Transverse colon (tissue), 4 donors: ENCODE measurements at regions not wholly inside any gene's neighbourhood (a gene's known extent, or its start where the extent isn't known, plus 50 kb on each side); places are given as distances from the start of the nearest gene placed in this dataset.
"Not testable (repeated sequence)": the region's sequence is repeated elsewhere in the genome, so short reads cannot be mapped to it uniquely, and the experiment has no call there.

Experiments used
- DNase-seq: peaks from one replicate; pipeline ENCODE4 v3.0.0-alpha.2; 2019
- H3K27ac ChIP-seq, 4 donors: fragments of 200-600 bp; sonication (generic); 2 replicates each; pipeline ENCODE4 v1.5.1; 2016 to 2018; ENCODE audit warnings: inconsistent platforms in 4 of 4
- H3K27me3 ChIP-seq: fragments of 200-600 bp; sonication (generic); 2 replicates; pipeline ENCODE4 v1.5.1; 2017; ENCODE audit warnings: inconsistent platforms
- H3K36me3 ChIP-seq, 4 donors: fragments of 200-600 bp; sonication (generic); 2 replicates each; pipeline ENCODE4 v1.5.1; 2017 to 2019; ENCODE audit warnings: inconsistent platforms in 4 of 4
- H3K4me1 ChIP-seq, 4 donors: fragments of 200-600 bp; sonication (generic); 2 replicates each; pipeline ENCODE4 v1.5.1; 2017 to 2020; ENCODE audit warnings: inconsistent platforms in 4 of 4
- H3K4me3 ChIP-seq, 4 donors: fragments of 200-600 bp; sonication (generic); 1 replicate in 1 of 4; 2 replicates in 3 of 4; pipeline versions ENCODE4 v1.5.1 to v1.6.1; 2017 to 2019; ENCODE audit warnings: inconsistent platforms in 4 of 4
- H3K9me3 ChIP-seq, 2 donors: fragments of 200-600 bp; sonication (generic); 2 replicates each; pipeline ENCODE4 v1.5.1; 2017 to 2019; ENCODE audit warnings: inconsistent platforms in 2 of 2
- CTCF ChIP-seq, 5 experiments: fragments of 200-600 bp in 3 of 5; fragments of 450-650 bp in 2 of 5; sonication (generic) in 3 of 5; IDR thresholded peaks; 1 replicate in 2 of 5; 2 replicates in 3 of 5; pipeline ENCODE4 v1.5.1; 2016 to 2017; ENCODE audit warnings: antibody characterized with exemption in 5 of 5, inconsistent platforms in 3 of 5, mild to moderate bottlenecking in 2 of 5, moderate library complexity in 1 of 5
- EP300 ChIP-seq: sonication (generic); formaldehyde crosslinking; IDR thresholded peaks from one replicate; pipeline ENCODE4 v1.6.1; 2017; ENCODE audit warnings: antibody characterized with exemption, low read depth
- POLR2A ChIP-seq: fragments of 450-650 bp; IDR thresholded peaks from one replicate; pipeline ENCODE4 v1.6.1; 2016; ENCODE audit warnings: antibody characterized with exemption, mild to moderate bottlenecking, moderate library complexity
- POLR2AphosphoS5 ChIP-seq, 3 donors: sonication (generic); formaldehyde crosslinking; IDR thresholded peaks; one replicate each; pipeline ENCODE4 v1.6.1; 2016; ENCODE audit warnings: antibody characterized with exemption in 3 of 3
- WGBS, 2 donors: methylation state at CpG; one replicate each; pipeline ENCODE4 v1.1.5; 2018; ENCODE audit warnings: low coverage in 1 of 2; 5-methylcytosine and 5-hydroxymethylcytosine counted together
- in situ Hi-C, 4 donors: fragments of 200-750 bp; cut with MboI; loops; one replicate each; pipeline versions ENCODE4 v1.15.0 to v1.15.1; 2017; ENCODE audit warnings: low sequenced_read_pairs in 3 of 4, low pct_ligation_motif_present in 1 of 4, low pct_unique_long_range_greater_than_20kb in 1 of 4
- intact Hi-C: fragments of 100-400 bp; cut with DNase I; formaldehyde crosslinking; loops from one replicate; pipeline ENCODE4 v1.15.1; 2023; ENCODE audit warnings: low total_unique reads

GRCh38 chr4:106551724-106552123, 183.1 kb upstream of the GIMD1 start:
- TF ChIP-seq EP300 = no peak
- H3K27me3 ChIP-seq = no peaks in the 10 kb centered on the region
- no peaks in the 10 kb centered on the region for H3K36me3 ChIP-seq
- H3K9me3 ChIP-seq = no peaks in the 10 kb centered on the region
- no peak for DNase-seq
- intact Hi-C loops = no loop called here
- no peaks in the 10 kb centered on the region for H3K4me1 ChIP-seq
- H3K4me3 ChIP-seq = no peak overlapping the region
- in situ Hi-C loops = no loop called here
- 99 to 100% methylated on average over 2 of the region's 2 CpGs for WGBS, 2 donors
- no peak overlapping the region for H3K27ac ChIP-seq

- Histone ChIP-seq H3K4me1 (no peaks in the 10 kb centered on the region), H3K9me3 (no peaks in the 10 kb centered on the region), H3K27ac (no peak overlapping the region), H3K27me3 (no peaks in the 10 kb centered on the region), H3K4me3 (no peak overlapping the region), H3K36me3 (no peaks in the 10 kb centered on the region)
- intact Hi-C loops (no loop called here), in situ Hi-C loops (no loop called here)
- WGBS, 2 donors = 76 to 100% methylated on average over 1 of the region's 1 CpG
- no peak for DNase-seq
- TF ChIP-seq CTCF (IDR thresholded peaks at IDR 0.05) (no peak), POLR2AphosphoS5 (IDR thresholded peaks at IDR 0.05) (no peak), EP300 (no peak), POLR2A (no peak)
These were observed 180.0 kb upstream of the GIMD1 start for GRCh38 chr4:106548446-106549044.

- Histone ChIP-seq H3K27ac (no peak overlapping the region), H3K36me3 (no peaks in the 10 kb centered on the region), H3K4me3 (no peak overlapping the region), H3K4me1 (no peaks in the 10 kb centered on the region), H3K27me3 (no peaks in the 10 kb centered on the region), H3K9me3 (no peaks in the 10 kb centered on the region)
- WGBS, 2 donors = 38 to 51% methylated on average over 1 of the region's 1 CpG
- in situ Hi-C loops = no loop called here
- DNase-seq = no peak
- TF ChIP-seq EP300 (no peak), POLR2A (no peak), CTCF (IDR thresholded peaks at IDR 0.05) (no peak), POLR2AphosphoS5 (IDR thresholded peaks at IDR 0.05) (no peak)
- intact Hi-C loops = no loop called here
These were observed 177.8 kb upstream of the GIMD1 start for GRCh38 chr4:106546370-106546769.

DNA sequence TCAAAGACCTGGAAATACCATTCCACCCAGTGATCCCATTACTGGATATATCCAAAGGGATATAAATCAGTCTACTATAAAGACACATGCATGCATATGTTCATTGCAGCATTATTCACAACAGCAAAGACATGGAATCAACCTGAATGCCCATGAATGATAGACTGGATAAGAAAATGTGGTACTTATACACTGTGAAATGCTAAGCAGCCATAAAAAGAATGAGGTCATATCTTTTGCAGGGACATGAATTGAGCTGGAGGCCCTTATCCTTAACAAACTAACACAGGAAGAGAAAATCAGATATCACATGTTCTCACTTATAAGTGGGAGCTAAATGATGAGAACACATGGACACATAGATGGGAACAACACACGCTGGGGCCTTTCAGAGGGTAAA, 174.0 kb upstream of the GIMD1 start:
- H3K4me3 ChIP-seq, DNase-seq, H3K9me3 ChIP-seq, H3K27ac ChIP-seq, intact Hi-C loops, in situ Hi-C loops, H3K36me3 ChIP-seq, H3K27me3 ChIP-seq, H3K4me1 ChIP-seq: not testable (repeated sequence)
- WGBS, 2 donors = 70 to 100% methylated on average over 1 of the region's 1 CpG

DNA sequence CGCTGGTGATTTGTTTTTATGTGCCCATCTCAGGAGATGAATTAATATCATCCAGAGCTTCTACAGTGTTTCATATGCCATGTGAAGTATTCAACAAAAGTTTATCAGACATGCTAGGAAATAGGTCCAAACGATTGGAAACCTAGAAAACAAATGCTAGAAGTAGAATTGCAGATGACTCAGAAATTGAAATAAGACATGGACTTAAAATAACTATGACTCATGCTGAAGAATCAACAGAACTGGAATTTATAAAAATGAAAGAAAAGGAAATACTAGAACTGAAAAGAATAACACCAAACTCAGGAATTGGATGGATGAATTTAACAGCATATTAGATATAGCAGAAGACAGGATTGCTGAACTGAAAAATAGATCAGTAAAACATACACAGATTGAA, 172.7 kb upstream of the GIMD1 start:
- TF ChIP-seq EP300 = no peak
- no peak for TF ChIP-seq POLR2A
- no peak for TF ChIP-seq POLR2AphosphoS5 (IDR thresholded peaks at IDR 0.05)
- no peak for TF ChIP-seq CTCF (IDR thresholded peaks at IDR 0.05)
- no peak overlapping the region for H3K4me3 ChIP-seq
- WGBS, 2 donors = 51 to 60% methylated on average over 2 of the region's 2 CpGs
- no peaks in the 10 kb centered on the region for H3K4me1 ChIP-seq
- DNase-seq = no peak
- H3K27me3 ChIP-seq = no peaks in the 10 kb centered on the region
- no peak overlapping the region for H3K27ac ChIP-seq
- no peaks in the 10 kb centered on the region for H3K9me3 ChIP-seq
- H3K36me3 ChIP-seq = no peaks in the 10 kb centered on the region
- in situ Hi-C loops (no loop called here), intact Hi-C loops (no loop called here)
